ENCODE measurements at regions not wholly inside any gene's neighbourhood (a gene's known extent, or its start where the extent isn't known, plus 50 kb on each side); places are given as distances from the start of the nearest gene placed in this dataset.
"Not testable (repeated sequence)": the region's sequence is repeated elsewhere in the genome, so short reads cannot be mapped to it uniquely, and the experiment has no call there.

DNA sequence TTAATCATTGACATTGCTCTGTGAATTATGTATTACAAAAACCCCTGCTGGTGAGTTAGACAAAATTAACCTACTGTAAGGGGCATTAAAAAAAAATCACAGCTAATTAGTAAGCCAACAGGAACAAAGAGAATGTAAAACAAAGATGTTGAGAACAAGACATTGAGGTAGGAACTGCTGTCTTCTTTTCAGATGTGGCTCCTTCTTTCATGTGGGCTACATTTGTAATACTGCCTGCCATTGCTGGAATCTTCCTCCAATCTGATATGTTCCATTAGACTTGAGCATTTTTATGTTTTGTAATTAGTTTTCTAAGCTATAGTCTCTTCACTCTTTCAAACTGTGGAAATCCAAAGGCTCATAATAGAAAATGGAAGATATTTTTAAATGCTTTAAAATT lies 353.0 kb downstream of the ADGRL2 start:
- DNase-seq = no peak

DNA sequence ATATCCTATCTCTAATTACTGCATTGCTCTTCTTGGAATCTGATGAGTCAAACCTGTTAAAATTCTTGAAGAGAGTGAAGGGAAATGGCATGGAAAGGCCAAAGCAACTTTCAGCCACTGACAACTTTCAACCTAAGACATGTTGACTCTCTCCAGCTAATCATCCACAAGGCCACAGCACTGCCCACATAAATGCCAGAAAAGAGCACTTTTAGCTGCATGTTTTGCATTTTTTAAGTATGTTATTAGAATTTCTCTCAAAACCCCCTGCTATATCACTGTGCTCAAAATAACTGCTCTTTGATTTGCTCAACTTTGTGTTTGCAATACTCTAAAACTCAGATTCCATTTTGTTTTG lies 352.5 kb downstream of the ADGRL2 start:
- DNase-seq = no peak

DNA sequence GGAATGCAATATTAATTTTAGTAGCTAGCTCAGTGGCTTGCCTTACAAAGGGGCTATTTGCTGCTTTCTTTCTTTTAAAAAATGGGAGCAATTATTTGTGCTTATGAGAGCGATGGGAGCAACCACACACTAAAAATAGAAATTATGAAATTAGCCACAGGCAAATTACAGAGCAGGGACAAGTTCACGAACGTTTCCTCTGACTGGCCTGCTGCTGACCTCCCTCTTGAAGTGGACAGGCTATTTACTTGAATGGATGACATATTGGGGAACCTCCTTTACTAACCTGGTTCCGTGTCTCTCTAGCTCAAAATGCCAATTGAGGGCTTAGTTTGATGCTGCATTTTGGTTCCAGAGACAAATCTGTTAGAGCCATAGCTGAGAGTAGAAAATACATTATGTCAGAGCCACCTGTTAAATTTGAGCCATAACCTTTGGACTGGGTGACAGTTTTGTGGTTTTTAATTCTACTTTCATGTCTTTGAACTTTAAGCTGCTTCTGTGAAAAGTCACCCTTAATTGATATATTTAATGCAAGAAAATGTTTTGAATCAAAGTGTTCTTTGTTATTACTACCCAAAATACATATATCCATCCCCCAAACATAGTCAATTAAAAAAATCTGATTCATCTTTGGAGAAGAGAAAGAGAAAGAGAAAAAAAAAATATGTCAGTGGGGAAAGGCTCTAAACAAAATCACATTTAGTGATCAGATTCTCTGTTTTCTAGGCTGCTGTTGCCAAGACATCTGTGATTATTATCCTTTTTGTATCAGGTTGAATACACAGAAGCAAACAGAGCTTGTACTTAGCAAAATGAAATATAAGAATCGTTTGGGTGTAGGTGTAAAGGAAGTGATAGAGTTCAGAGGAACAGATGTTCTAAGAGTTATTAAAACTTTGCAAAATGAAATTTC lies 351.9 kb downstream of the ADGRL2 start:
- peak in 2 of 3 experiments; percentile 27 to 72 for DNase-seq

DNA sequence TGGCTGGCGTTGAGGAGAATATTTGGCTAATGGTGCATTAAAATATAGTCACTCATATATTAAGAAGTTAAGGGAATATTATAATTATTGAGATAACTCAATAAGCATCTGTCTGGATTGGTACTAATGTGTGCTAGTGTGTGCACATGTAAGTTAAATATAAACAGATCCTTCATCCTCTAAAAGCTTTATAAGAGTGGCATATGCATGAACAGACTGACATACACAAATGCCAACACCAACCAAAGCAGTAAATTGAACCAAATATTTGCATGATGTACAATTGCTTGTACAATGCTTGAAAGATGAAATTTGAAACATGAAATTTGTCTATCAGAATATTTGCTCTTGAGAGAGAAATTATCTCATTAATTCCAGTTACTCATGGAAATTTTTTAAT lies 344.9 kb downstream of the ADGRL2 start:
- DNase-seq = no peak

DNA sequence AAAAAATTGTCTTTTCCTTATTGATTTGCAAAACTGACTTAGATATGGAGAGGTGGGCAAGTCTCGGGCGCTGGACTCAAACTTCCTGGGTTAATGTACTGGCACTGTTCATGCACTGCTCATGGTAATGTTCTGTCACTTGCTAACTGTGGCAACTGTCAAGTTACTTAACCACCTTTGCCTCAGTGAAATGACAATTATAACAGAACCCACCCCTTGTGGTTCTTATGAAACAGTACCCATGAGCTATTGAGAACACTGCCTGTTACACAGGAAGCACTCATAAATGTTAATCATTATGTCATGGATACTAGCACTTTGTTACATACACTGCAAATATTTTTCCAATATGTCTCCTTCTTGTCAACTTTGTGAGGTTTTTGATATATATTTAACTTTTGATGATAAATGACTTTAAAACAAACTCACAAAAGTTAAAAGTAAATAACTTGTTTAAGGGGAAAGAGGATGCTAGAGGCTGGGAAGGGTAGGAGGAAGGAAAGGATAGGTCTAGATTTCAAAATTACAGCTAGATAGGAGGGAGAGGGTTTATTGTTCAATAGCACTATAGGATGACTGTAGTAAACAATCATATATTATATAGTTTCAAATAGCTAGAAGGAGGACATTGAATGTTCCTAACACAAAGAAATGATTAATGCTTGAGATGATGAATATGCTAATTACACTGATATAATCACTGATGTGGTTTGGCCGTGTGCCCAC lies 342.5 kb downstream of the ADGRL2 start:
- no peak for DNase-seq

DNA sequence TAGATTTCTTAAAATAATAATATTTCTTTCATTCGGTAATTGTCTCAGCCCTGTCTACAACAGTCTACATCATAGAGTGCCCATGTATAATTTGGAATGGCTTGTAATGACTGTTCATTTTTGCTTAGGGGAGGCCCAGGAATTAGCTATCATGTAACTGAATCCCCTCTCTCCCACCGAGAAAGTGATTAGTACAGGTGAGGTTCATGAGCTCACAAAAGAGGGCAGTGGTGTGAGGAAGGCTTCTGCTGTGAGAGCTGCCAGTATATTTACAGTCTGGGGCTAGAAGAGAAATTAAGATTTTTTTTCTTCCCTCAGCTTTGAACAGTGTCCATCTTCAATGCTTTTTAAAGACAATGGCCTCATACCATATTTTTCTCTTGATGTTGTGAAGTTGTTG lies 340.7 kb downstream of the ADGRL2 start:
- DNase-seq = peak in 1 of 3 experiments; percentile 29

DNA sequence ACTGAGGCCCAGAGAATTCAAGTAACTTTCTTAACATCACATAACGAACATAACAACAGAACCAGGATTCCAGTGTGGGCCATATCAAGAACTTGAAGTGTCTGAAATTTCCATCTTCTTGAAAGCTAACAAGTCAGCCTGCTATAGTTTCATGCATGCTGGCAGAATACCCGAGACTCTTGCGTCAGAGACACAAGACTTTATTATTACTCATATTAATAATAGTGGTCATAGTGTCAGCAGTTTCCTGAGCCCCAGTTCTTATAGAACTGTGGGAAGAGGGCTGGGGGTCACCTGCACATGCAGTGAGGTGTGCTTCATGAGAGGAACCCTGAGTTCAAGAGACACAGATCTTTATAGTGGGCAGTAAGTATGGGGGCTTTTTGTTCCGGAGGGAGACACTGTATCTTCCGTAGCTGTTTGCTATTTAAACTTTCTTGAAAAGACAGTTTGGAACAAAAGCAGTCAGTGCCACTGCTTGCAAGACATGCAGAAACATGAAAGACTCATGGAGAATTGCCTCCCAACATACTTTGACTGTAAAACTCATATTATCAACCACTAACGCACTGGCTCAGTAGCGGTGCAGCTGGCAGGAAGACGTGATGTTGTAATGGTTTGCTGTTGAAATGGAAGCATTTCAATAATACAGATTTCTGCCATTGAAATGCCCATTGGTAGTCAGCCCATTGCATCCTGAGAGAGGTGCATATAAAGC lies 339.2 kb downstream of the ADGRL2 start:
- no peak for DNase-seq

DNA sequence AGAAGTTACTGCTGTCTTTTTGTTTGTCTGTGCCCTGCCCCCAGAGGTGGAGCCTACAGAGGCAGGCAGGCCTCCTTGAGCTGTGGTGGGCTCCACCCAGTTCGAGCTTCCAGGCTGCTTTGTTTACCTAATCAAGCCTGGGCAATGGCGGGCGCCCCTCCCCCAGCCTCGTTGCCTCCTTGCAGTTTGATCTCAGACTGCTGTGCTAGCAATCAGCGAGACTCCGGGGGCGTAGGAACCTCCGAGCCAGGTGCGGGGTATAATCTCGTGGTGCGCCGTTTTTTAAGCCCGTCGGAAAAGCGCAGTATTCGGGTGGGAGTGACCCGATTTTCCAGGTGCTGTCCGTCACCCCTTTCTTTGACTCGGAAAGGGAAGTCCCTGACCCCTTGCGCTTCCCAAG lies 335.6 kb downstream of the ADGRL2 start:
- DNase-seq = not testable (repeated sequence)

DNA sequence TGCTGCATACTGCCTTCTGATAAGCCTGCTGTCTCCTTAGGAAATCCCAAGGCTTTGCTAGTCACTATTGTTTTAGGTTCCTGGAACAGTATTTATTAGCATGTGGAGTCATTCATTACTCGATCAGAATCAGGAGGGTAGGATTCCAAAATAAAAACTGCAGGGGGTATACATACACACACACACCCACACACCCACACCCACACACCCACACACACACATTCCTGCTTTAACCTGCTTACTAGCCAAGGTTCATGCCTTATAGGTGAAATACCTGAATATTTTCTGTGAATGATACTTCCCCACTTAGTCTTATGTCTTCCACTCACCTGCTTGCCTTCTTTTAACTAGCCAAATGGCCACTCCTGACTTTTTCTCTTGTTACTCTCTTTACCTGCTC lies 325.1 kb downstream of the ADGRL2 start:
- DNase-seq = no peak

DNA sequence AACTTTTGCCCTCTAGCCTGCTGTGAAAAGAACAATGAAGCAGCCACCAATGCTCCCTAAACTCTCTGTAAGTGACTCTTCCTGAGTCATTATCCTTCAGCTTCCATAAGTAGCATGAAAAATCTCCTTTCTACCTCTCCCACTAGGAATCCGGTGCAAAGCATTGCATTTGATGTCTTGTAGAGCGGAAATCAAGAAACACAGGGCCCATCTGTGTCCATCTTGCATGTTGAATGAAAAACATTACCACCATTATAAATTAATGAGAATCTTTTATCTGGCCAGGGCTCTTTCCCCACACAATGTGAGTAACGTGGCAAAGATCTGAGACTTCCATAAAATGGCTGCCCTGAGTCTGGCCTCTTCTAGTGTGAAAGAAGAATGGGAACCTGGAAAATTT lies 324.4 kb downstream of the ADGRL2 start:
- DNase-seq = no peak

DNA sequence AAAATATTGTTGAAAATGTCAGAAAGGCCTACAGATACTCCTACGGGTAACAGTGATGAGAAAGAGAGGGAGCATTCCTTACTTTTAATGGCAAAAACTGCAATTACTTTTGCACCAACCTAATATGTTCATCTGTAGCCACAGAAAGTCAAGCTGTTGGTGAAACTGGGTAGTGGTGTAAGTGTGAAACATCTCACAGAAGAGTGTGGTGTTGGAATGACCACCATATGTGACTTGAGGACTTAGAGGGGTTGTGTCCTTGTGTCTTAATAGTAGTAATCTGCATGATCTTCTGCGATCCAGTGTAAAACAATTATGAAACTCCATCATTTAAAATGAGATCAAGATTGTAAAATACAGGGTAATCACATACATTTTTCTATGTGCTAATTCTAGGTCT lies 320.7 kb downstream of the ADGRL2 start:
- DNase-seq = no peak

DNA sequence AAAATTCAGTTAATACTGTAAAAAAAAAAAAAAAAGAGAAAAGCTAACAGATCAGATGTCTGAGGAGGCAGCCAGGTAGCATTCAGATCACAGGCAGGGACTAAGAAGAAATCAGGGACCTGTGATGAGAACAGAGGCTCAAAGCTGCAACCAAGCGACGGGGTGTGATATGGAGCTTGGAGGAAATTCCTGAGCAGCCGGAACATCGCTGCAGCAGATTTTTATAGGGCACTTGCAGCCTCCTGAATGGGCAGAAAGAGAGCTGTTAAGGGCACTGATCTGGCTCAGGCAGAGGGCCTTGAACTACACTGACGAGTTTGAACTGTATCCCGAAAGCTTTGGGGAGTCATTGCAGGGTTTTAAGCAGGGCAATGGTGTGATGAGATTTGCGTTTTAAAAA lies 315.4 kb downstream of the ADGRL2 start:
- no peak for DNase-seq

DNA sequence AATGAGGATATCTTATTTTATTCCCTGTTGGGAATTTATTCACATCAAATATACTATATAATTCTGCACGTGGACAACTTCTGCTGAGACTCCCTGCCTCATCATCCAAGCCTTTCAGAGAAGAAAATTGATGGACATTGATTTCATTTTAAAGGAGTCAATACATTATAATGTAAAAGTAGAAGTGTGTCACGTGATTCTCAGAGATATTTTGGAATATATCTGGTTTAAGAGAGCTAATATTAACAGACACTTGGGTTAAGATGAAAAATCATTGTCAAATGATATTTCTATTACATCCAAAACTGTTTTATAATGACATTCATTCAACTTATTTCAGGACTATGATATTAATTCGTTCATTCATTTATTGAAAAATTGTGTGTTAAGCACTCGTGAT lies 314.2 kb downstream of the ADGRL2 start:
- no peak for DNase-seq

DNA sequence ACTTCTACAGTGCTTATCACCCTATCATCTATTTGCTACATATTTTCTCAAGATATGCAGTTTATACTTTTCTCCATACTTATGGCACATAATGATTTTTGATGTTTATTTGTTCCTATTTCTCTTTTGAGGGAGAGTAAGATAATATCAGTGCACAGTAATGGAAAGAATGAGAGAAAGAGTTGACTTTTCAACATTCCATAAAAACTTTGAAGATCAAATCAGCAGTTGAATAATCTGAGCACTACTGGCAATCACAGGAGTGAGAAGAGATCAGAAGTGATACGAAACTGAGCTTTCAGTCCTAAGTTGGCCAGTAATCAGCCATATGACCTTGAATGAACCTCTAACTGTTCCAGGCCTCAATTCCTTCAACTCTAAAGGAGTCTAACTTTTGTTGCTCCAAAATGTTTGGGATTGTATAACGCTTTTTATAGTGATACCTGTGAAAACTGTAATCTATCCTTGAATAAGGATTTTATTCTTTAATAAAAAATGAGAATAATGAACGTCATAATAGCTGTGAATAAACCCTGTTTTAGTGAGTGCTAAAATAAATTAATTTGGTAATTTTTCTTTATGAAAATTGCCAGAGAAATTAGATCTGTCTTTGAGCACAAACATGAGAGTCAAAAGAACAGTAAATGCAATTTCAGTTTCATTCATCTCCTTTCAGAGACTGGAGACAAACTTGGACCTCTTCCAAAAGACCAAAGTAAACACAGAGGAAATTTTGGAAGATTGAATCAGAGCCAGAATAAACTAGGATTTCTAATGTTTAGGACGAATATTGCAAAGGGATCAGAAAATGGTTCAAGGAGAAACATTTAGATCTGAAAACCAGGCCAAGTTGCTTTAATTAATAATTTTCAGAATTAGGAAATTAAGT lies 309.9 kb downstream of the ADGRL2 start:
- peak in 2 of 3 experiments; percentile 22 to 60 for DNase-seq

DNA sequence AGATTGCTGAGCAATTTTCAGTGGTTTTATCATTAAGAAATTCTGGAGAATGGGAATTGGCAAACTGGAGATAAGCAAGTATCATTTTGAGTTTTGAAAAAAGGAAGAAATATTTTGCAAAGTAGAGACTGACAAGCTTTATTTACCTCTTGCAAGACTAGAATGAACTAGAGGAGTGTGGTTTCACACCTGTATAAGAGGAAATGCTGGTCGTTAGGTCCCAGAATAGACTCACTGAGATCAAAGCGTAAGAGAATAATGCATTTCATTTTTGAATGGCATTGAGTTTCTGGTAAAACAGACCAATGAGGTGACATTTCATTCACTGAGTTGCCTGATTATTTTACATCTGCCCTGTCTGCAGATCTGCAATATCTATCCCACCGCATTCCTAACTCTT lies 308.1 kb downstream of the ADGRL2 start:
- no peak for DNase-seq

DNA sequence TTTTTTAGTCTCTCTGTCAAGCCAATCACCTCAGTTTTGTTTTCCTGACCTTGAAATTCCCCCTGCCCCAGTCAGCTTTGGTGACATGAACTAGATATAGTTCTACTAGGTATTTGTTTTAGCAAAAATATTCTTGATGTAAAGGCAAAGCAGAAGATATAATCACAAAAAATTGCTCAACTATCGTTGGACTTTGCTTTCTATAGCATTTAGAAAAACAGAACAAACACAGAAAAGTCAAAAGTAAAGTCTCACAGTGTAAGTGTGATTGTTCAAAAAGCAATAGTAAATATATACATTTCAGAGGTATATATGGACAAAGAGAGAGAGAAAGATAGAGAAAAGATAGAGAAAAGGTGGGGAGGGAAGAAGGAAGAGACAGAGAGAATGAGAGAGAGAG lies 305.9 kb downstream of the ADGRL2 start:
- DNase-seq = no peak

DNA sequence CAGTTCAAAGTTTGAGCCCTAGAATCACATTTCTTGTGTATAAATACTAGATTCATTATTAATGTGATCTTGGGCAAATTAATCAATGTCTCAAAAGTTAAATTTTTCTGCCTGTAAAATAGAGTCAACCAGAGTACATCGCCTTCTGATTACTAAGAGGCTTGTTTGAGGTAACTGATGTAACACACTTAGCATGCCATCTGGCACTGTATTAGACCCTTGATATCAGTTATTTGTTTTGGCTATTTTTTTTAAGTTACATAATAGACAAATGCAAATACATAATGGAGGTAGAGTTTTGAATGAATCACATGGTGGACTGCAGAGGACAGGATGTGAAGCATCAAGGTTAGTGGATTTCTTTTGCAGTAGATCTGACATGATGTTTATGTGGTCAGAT lies 298.4 kb downstream of the ADGRL2 start:
- DNase-seq = no peak

DNA sequence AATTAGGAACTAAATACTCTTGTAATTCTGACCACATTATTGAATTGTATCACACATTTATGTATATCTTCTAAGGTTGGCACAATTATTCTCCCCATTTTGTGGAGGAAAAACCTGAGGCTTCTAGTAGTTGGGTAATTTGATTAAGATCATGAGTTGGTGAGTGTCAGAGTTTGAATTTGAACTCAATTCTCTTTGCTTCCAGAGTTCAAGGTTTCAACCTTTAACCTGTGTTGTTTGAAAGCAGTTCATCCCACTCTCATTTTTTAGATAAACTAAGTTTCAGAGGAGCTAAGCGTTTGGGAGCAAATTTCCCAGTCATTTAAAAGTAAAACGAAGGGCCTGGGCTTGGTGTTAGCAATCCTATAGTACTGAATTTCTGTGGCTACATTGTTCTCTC lies 293.4 kb downstream of the ADGRL2 start:
- no peak for DNase-seq

DNA sequence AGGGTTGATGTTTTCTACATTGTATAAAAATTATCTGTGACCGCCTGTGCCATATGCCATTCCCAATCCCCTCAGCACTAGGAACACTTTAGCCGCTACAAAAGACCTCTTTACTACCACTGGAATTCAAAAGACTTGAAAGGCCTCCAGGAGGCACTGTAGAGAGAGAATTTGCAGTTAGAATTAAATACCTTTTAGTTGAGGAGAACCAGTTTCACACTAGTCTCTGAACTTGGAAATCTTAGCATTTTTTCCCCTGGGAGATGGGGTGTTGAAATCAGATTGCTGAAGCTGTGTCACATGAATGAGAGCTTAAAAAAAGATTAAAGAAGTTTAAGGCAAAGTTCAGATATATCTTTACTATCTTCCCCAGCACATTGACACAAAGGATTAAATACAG lies 291.0 kb downstream of the ADGRL2 start:
- DNase-seq = no peak

DNA sequence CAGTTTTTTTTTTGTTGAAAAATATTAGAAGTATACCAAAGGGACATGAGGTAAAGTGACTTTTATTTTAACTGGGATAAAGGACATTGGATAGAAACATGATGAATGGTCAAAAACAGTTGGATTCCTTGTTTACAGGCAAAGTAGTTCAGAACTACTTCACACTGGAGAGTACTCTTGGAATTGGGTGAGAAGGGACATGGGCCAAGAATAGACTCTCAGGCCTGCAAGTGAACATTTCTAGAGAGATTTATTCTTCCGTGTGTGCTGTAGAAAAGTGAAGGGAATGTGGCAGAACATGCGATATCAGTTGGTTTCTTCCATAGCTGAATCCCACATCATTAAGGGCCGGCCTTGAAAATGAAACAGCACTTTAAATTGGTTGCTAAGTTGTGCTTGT lies 290.5 kb downstream of the ADGRL2 start:
- no peak for DNase-seq

DNA sequence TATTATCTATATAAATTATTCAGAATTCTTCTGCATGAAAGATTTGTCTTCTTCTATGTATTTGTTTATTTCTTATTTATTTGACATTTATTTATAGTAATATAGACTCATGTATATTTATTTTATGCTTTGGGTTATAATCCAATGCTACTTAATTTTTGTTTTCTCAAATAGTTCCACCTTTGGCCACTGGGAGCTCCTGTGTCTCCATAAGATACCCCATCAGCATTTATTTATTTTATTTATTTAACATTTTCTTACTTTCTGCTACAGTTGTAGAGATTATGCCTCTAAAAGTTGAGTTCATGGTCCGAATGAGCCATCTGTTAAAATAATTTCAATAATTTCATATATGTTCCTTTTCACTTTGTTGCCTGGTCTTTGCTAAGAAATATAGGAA lies 289.4 kb downstream of the ADGRL2 start:
- no peak for DNase-seq

DNA sequence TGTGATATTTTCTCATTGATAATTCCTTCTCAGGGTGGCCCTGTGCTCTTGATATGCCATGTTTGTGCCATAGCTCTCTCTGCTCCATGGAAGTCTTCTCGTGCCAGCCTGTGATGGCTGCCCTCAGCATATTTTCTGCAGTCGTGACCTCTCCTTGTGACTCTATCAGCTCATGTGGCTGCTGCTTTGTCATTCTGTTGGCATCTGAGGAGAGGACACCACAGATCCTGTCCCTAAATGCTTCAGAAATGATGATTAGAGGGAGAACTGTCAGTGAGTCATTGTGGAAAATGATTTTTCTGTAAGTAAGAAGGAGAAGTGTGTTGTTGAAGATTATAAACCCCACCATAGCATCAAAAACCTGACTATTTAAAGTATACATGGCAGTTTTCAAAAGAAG lies 286.0 kb downstream of the ADGRL2 start:
- no peak for DNase-seq

DNA sequence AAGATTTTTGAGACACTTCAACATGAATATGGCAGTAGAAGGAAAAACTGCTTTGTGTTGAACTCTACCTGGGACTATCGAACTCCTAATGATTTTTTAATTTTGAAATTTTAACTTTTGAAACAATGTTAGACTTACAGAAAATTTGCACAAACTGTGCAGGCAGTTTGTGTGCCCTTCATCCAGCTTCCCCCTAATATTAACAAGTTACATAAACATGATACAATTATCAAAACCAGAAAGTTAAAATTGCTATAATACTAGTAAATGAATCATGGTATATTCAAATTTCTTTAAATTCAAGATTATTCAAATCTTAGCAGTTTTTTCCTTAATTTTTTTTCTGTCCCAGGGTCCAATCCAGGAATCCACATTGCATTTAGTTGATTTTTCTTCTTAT lies 278.9 kb downstream of the ADGRL2 start:
- no peak for DNase-seq
